Neuronal stem cell (in vitro differentiated cells): ENCODE measurements at regions not wholly inside any gene's neighbourhood (a gene's known extent, or its start where the extent isn't known, plus 50 kb on each side); places are given as distances from the start of the nearest gene placed in this dataset.

ENCODE experiments used
- DNase-seq: peaks from one replicate; pipeline ENCODE4 v3.0.0-alpha.2; 2013; ENCODE audit warnings: low spot score
- H2AFZ ChIP-seq: one replicate; pipeline ENCODE4 v1.6.1; 2013; ENCODE audit warnings: mild to moderate bottlenecking, low read length, inconsistent platforms
- H2AK5ac ChIP-seq: 2 replicates; pipeline ENCODE4 v1.6.1; 2013; ENCODE audit warnings: low read depth, mild to moderate bottlenecking, inconsistent platforms, low read length, moderate library complexity, mixed read lengths
- H2BK120ac ChIP-seq: 2 replicates; pipeline ENCODE4 v1.6.1; 2013; ENCODE audit warnings: low read depth, mild to moderate bottlenecking, inconsistent platforms, low read length, moderate library complexity, mixed read lengths
- H2BK12ac ChIP-seq: one replicate; pipeline ENCODE4 v1.6.1; 2013; ENCODE audit warnings: low read length, inconsistent platforms
- H2BK15ac ChIP-seq: 2 replicates; pipeline ENCODE4 v1.6.1; 2013; ENCODE audit warnings: mild to moderate bottlenecking, low read length, inconsistent platforms, mixed read lengths
- H2BK5ac ChIP-seq: one replicate; pipeline ENCODE4 v1.6.1; 2013; ENCODE audit warnings: inconsistent platforms, mild to moderate bottlenecking, low read length, moderate library complexity
- H3K14ac ChIP-seq: one replicate; pipeline ENCODE4 v1.6.1; 2013; ENCODE audit warnings: low read length, inconsistent platforms
- H3K18ac ChIP-seq: 2 replicates; pipeline ENCODE4 v1.6.1; 2013; ENCODE audit warnings: low read length, inconsistent platforms
- H3K23ac ChIP-seq: 2 replicates; pipeline ENCODE4 v1.6.1; 2013; ENCODE audit warnings: low read depth, mild to moderate bottlenecking, mixed read lengths, low read length, inconsistent platforms; ENCODE audit not compliant: poor library complexity
- H3K27ac ChIP-seq: replicated peaks from 3 replicates; pipeline ENCODE4 v1.5.1; 2013; ENCODE audit warnings: low read length, inconsistent platforms
- H3K27me3 ChIP-seq, 3 experiments: 2 replicates each; pipeline ENCODE4 v1.6.1; 2013; ENCODE audit warnings: low read length in 3 of 3, mild to moderate bottlenecking in 2 of 3, inconsistent platforms in 1 of 3, low read depth in 1 of 3, mixed read lengths in 1 of 3, moderate library complexity in 1 of 3; ENCODE audit not compliant: control insufficient read depth in 3 of 3, insufficient read depth in 3 of 3
- H3K36me3 ChIP-seq, 2 donors: replicated peaks in 1 of 2; 2 replicates each; pipeline ENCODE4 v1.6.1; 2013; ENCODE audit warnings: low read length in 2 of 2; ENCODE audit not compliant: control insufficient read depth in 2 of 2, insufficient read depth in 2 of 2
- H3K4ac ChIP-seq: 2 replicates; pipeline ENCODE4 v1.6.1; 2013; ENCODE audit warnings: inconsistent platforms, mild to moderate bottlenecking, low read length, moderate library complexity
- H3K4me1 ChIP-seq, 2 donors: 1 replicate in 1 of 2; 2 replicates in 1 of 2; pipeline ENCODE4 v1.6.1; 2013; ENCODE audit warnings: low read length in 2 of 2, low read depth in 1 of 2; ENCODE audit not compliant: control insufficient read depth in 2 of 2, insufficient read depth in 1 of 2
- H3K4me2 ChIP-seq: one replicate; pipeline ENCODE4 v1.6.1; 2013; ENCODE audit warnings: mild to moderate bottlenecking, low read length, inconsistent platforms; ENCODE audit not compliant: insufficient read depth, poor library complexity, severe bottlenecking
- H3K4me3 ChIP-seq, 2 donors: 2 replicates each; pipeline ENCODE4 v1.5.1; 2013; ENCODE audit warnings: low read length in 2 of 2, mild to moderate bottlenecking in 2 of 2, inconsistent platforms in 1 of 2, moderate library complexity in 1 of 2
- H3K79me1 ChIP-seq: one replicate; pipeline ENCODE4 v1.6.1; 2013; ENCODE audit warnings: low read depth, mild to moderate bottlenecking, inconsistent platforms, low read length, moderate library complexity
- H3K9ac ChIP-seq: one replicate; pipeline ENCODE4 v1.6.1; 2013; ENCODE audit warnings: mild to moderate bottlenecking, low read depth, low read length, inconsistent platforms; ENCODE audit not compliant: poor library complexity
- H3K9me3 ChIP-seq, 2 donors: replicated peaks in 1 of 2; 2 replicates each; pipeline versions ENCODE3 to v1.6.1; 2013; ENCODE audit warnings: low read length in 2 of 2, mild to moderate bottlenecking in 2 of 2, inconsistent platforms in 1 of 2, low read depth in 1 of 2, mixed read lengths in 1 of 2, moderate library complexity in 1 of 2; ENCODE audit not compliant: control insufficient read depth in 2 of 2, insufficient read depth in 1 of 2
- H4K8ac ChIP-seq: one replicate; pipeline ENCODE4 v1.6.1; 2013; ENCODE audit warnings: low read depth, mild to moderate bottlenecking, inconsistent platforms, low read length, moderate library complexity
- H4K91ac ChIP-seq: one replicate; pipeline ENCODE4 v1.6.1; 2013; ENCODE audit warnings: low read length, low read depth, mild to moderate bottlenecking, inconsistent platforms; ENCODE audit not compliant: poor library complexity
- WGBS, 2 donors: extraction: QIAGEN DNeasy Blood & Tissue Kit; methylation state at CpG; one replicate each; pipeline ENCODE4 v1.1.7; 2013; ENCODE audit warnings: missing lambda C conversion rate in 2 of 2, mixed read lengths in 1 of 2; ENCODE audit not compliant: insufficient read length in 2 of 2, insufficient replicate concordance in 1 of 2; ENCODE audit errors: extremely low coverage in 2 of 2; 5-methylcytosine and 5-hydroxymethylcytosine counted together

DNA sequence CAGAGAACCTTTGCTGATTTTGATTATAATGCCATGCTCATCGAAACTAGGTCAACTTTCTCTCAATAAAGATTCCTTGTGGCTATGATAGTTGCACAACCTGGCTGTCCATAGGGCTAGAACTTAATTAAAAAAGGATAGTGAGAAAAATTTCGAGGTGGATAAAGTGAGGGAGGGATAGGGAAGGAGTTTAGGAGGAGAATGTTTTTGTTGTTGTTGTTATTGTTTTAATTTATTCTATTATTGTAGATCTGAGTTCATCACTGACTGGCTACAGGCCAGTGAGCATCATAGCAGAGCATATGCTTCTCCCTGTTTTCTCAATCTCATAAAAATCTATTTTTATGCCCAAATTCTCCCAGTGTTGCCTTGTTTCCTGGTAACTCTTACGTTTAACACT is 688.7 kb upstream of the GRM3 start:
- Histone ChIP-seq H3K4me2 (no peak overlapping the region), H3K79me1 (no peaks in the 10 kb centered on the region), H4K91ac (no peak overlapping the region), H3K27ac (no peak overlapping the region), H2BK120ac (no peak overlapping the region), H3K4me1 (no peaks in the 10 kb centered on the region), H3K4ac (no peak overlapping the region), H2BK12ac (no peak overlapping the region), H3K23ac (no peak overlapping the region), H3K9me3 (no peaks in the 10 kb centered on the region), H2BK15ac (no peak overlapping the region), H3K9ac (no peak overlapping the region), H3K27me3 (no peaks in the 10 kb centered on the region), H2AK5ac (no peak overlapping the region), H2AFZ (no peak overlapping the region), H2BK5ac (no peak overlapping the region), H3K36me3 (no peaks in the 10 kb centered on the region), H3K14ac (no peak overlapping the region), H4K8ac (no peak overlapping the region), H3K4me3 (no peak overlapping the region), H3K18ac (no peak overlapping the region)
- 100% methylated on average over 1 of the region's 3 CpGs for WGBS, 2 donors
- DNase-seq, result no peak

DNA sequence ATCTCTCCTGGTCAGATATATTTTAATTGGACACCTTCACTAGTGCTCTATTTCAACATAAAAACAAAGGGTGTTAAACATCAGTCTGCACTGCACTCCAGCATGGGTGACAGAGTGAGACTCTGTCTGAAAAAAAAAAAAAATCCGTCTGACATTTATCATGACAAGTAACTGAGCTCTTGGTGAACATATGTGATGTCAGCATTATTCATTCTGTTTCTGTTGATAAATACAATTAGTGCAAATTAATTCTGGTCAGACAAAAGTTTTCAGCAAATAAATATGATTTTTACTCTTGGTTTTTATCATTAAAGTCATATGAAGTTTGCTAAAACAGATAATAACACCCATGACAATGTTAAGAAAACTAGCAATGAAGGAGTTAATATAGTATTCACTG is 692.8 kb upstream of the GRM3 start:
- no peak overlapping the region for H3K4ac ChIP-seq
- H3K79me1 ChIP-seq, result no peaks in the 10 kb centered on the region
- H3K14ac ChIP-seq, result no peak overlapping the region
- H4K91ac ChIP-seq, result no peak overlapping the region
- no peak overlapping the region for H4K8ac ChIP-seq
- no peak overlapping the region for H2AFZ ChIP-seq
- H3K9ac ChIP-seq, result no peak overlapping the region
- H2BK15ac ChIP-seq, result no peak overlapping the region
- H2BK5ac ChIP-seq, result no peak overlapping the region
- H3K9me3 ChIP-seq, result peaks cover 0 to 6% of the 10 kb centered on the region in 2 donors
- no peak overlapping the region for H3K4me3 ChIP-seq
- H3K27me3 ChIP-seq, result no peaks in the 10 kb centered on the region
- no peak overlapping the region for H3K27ac ChIP-seq
- no peak overlapping the region for H2BK120ac ChIP-seq
- no peak overlapping the region for H2BK12ac ChIP-seq
- no peaks in the 10 kb centered on the region for H3K36me3 ChIP-seq
- no peak overlapping the region for H3K18ac ChIP-seq
- no peak overlapping the region for H3K23ac ChIP-seq
- H2AK5ac ChIP-seq, result no peak overlapping the region
- no peak overlapping the region for H3K4me2 ChIP-seq
- no CpG with 5 or more reads among the region's 1 CpG for WGBS, 2 donors
- no peak for DNase-seq
- no peaks in the 10 kb centered on the region for H3K4me1 ChIP-seq

DNA sequence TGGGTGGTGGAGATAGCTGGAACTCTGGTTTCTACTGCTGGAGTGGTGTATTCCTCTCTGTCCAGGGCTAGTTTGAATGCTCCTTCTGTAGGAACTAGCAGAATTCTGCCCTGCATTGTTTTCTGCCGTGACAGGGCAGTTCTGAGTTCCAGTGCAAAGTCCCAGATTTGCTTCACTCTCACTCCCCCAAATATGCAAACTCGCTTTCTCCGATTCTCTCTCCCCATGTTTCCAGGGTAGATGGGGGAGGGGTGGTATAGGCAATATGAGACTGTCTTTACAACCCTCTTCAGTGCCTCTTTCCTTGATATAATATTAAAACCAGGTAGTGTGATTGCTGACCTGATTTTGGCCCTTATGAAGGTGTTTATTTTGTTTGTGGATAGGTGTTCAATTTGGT is 693.3 kb upstream of the GRM3 start:
- no peak overlapping the region for H4K91ac ChIP-seq
- no peak overlapping the region for H2BK12ac ChIP-seq
- H3K18ac ChIP-seq, result no peak overlapping the region
- no CpG with 5 or more reads among the region's 3 CpGs for WGBS, 2 donors
- no peak overlapping the region for H3K27ac ChIP-seq
- no peaks in the 10 kb centered on the region for H3K79me1 ChIP-seq
- H3K14ac ChIP-seq, result no peak overlapping the region
- H4K8ac ChIP-seq, result no peak overlapping the region
- no peak overlapping the region for H2AFZ ChIP-seq
- no peak overlapping the region for H2AK5ac ChIP-seq
- H3K4me1 ChIP-seq, result no peaks in the 10 kb centered on the region
- H3K4me2 ChIP-seq, result no peak overlapping the region
- H3K23ac ChIP-seq, result no peak overlapping the region
- no peak overlapping the region for H2BK5ac ChIP-seq
- no peak overlapping the region for H3K4ac ChIP-seq
- H3K36me3 ChIP-seq, result no peaks in the 10 kb centered on the region
- no peak overlapping the region for H3K9ac ChIP-seq
- no peak overlapping the region for H3K4me3 ChIP-seq
- no peaks in the 10 kb centered on the region for H3K27me3 ChIP-seq
- DNase-seq, result no peak
- no peak overlapping the region for H2BK15ac ChIP-seq
- no peak overlapping the region for H2BK120ac ChIP-seq
- peaks cover 0 to 6% of the 10 kb centered on the region in 2 donors for H3K9me3 ChIP-seq

DNA sequence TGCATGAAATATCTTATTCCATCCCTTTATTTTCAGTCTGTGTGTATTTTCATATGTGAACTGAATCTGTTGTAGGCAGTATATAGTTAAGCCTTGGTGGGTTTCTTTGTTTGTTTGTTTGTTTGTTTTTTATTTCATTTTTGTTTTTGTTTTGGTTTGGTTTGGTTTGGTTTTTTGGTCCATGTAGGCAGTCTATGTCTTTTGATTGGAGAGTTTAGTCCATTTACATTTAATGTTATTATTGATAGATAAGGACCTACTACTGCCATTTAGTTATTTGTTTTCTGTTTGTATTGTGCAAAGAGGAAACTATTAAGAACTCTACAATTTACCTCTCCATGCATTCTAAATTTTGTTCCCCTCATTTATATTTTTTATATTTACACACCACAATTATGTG is 695.9 kb upstream of the GRM3 start:
- no peak overlapping the region for H3K4ac ChIP-seq
- no peak overlapping the region for H2AK5ac ChIP-seq
- no peak overlapping the region for H3K18ac ChIP-seq
- H2AFZ ChIP-seq, result no peak overlapping the region
- no peak for DNase-seq
- no peak overlapping the region for H3K9ac ChIP-seq
- H3K27ac ChIP-seq, result no peak overlapping the region
- H3K4me2 ChIP-seq, result no peak overlapping the region
- H2BK12ac ChIP-seq, result no peak overlapping the region
- no peaks in the 10 kb centered on the region for H3K36me3 ChIP-seq
- no peak overlapping the region for H3K14ac ChIP-seq
- H4K91ac ChIP-seq, result no peak overlapping the region
- H2BK120ac ChIP-seq, result no peak overlapping the region
- no peak overlapping the region for H2BK15ac ChIP-seq
- H3K23ac ChIP-seq, result no peak overlapping the region
- no peak overlapping the region for H4K8ac ChIP-seq
- H3K4me3 ChIP-seq, result no peak overlapping the region
- no peak overlapping the region for H2BK5ac ChIP-seq
- no peaks in the 10 kb centered on the region for H3K27me3 ChIP-seq
- peaks cover 0 to 6% of the 10 kb centered on the region in 2 donors for H3K9me3 ChIP-seq
- no peaks in the 10 kb centered on the region for H3K79me1 ChIP-seq
- H3K4me1 ChIP-seq, result no peaks in the 10 kb centered on the region
